PC-9 (cell line): ENCODE measurements at regions not wholly inside any gene's neighbourhood (a gene's known extent, or its start where the extent isn't known, plus 50 kb on each side); places are given as distances from the start of the nearest gene placed in this dataset.

Experiments
- BruUV-seq: library from RNA; stranded (reverse); fragments of 400-500 nt; replicated peaks from 2 replicates; lab custom pipeline; 2021; lab: Mats Ljungman, UMichigan
- CTCF ChIA-PET: fragments of 300-600 bp; sonication (Branson Sonifier 250); formaldehyde crosslinking; loops from one replicate; lab custom pipeline; 2022; ENCODE audit warnings: antibody characterized with exemption; lab: Charles Lee
- POLR2A ChIA-PET: fragments of 300-600 bp; sonication (Branson Sonifier 250); formaldehyde crosslinking; loops from one replicate; lab custom pipeline; 2022; ENCODE audit warnings: antibody characterized with exemption; ENCODE audit not compliant: unreplicated experiment; lab: Charles Lee
- DNase-seq, 2 experiments: peaks; one replicate each; pipeline versions ENCODE4 v3.0.0 to v3.0.0-alpha.2; 2015 to 2022; ENCODE audit warnings: mixed read lengths in 1 of 2
- H2AFZ ChIP-seq: fragments of 200-600 bp; sonication (generic); 2 replicates; pipeline ENCODE4 v1.8.1; 2017; ENCODE audit warnings: antibody characterized with exemption
- H3F3A ChIP-seq: fragments of 200-600 bp; sonication (generic); 2 replicates; pipeline ENCODE4 v1.8.1; 2017; ENCODE audit warnings: antibody characterized with exemption, mild to moderate bottlenecking, low read depth; ENCODE audit not compliant: insufficient read depth
- H3K27ac ChIP-seq: fragments of 200-600 bp; sonication (generic); 2 replicates; pipeline ENCODE4 v1.6.1; 2016; ENCODE audit warnings: mixed run types
- H3K27me3 ChIP-seq: fragments of 200-600 bp; sonication (generic); 2 replicates; pipeline ENCODE4 v1.6.1; 2016; ENCODE audit warnings: low read depth, mixed run types; ENCODE audit not compliant: insufficient read depth
- H3K36me3 ChIP-seq: fragments of 200-600 bp; sonication (generic); 2 replicates; pipeline ENCODE4 v1.6.1; 2016; ENCODE audit warnings: low read depth, mixed run types
- H3K4me1 ChIP-seq: fragments of 200-600 bp; sonication (generic); replicated peaks from 2 replicates; pipeline ENCODE4 v1.6.1; 2016; ENCODE audit warnings: mixed run types; ENCODE audit not compliant: insufficient read depth
- H3K4me2 ChIP-seq: fragments of 200-600 bp; sonication (generic); 2 replicates; pipeline ENCODE4 v1.6.1; 2017; ENCODE audit warnings: mixed run types
- H3K4me3 ChIP-seq: fragments of 200-600 bp; sonication (generic); 2 replicates; pipeline ENCODE4 v1.6.1; 2016; ENCODE audit warnings: mixed run types
- H3K79me2 ChIP-seq: fragments of 200-600 bp; sonication (generic); 2 replicates; pipeline ENCODE4 v1.6.1; 2017; ENCODE audit warnings: low read depth, mixed run types
- H3K9me2 ChIP-seq: fragments of 200-600 bp; sonication (generic); 2 replicates; pipeline ENCODE4 v1.8.1; 2017; ENCODE audit warnings: mild to moderate bottlenecking; ENCODE audit not compliant: insufficient read depth
- H3K9me3 ChIP-seq: fragments of 200-600 bp; sonication (generic); 2 replicates; pipeline ENCODE4 v1.8.1; 2016; ENCODE audit warnings: low read depth; ENCODE audit not compliant: insufficient read depth
- H4K20me1 ChIP-seq: fragments of 200-600 bp; sonication (generic); 2 replicates; pipeline ENCODE4 v1.8.1; 2017; ENCODE audit not compliant: insufficient read depth
- EZH2 ChIP-seq: fragments of 200-600 bp; sonication (generic); IDR thresholded peaks from 2 replicates; pipeline ENCODE4 v1.8.0; 2017; ENCODE audit warnings: antibody characterized with exemption, low read depth
- intact Hi-C: fragments of 100-400 bp; cut with micrococcal nuclease; formaldehyde crosslinking; loops from one replicate; pipeline ENCODE4 v1.10.0; 2022; ENCODE audit not compliant: unreplicated experiment
- TF ChIP-seq, protein P1 (sequence below): fragments of 200-600 bp; sonication (generic); conservative IDR thresholded peaks from 2 replicates; pipeline ENCODE4 v1.6.1; 2017; ENCODE audit warnings: mixed run types, antibody characterized with exemption, mild to moderate bottlenecking, moderate library complexity

DNA sequence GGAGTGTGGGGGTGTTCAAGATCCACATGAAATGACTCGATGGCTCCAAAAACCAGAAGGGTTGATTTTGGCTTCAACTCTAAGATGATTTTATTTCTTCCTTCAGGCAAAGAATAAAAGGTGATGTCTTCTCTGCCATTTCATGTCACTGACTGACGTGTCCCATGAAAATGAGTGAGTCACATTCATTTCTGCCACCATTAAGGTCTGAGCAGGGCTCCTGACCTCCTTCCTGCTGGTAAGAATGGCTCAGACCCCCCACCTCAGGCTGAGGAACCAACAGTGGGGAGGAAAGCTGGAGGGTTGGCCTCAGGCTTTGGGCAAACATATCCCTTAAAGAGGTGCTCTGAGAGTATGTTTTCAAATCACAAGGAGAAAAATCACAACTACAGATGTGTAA, 53.9 kb upstream of the ZNF354A start:
- ChIA-PET CTCF (no interaction called here), POLR2A (no interaction called here)
- Histone ChIP-seq H3K9me3 (no peaks in the 10 kb centered on the region), H3K4me2 (no peak overlapping the region), H3K36me3 (no peaks in the 10 kb centered on the region), H3K4me1 (peaks cover 23% of the 10 kb centered on the region), H3K27me3 (no peaks in the 10 kb centered on the region), H4K20me1 (no peaks in the 10 kb centered on the region), H3K27ac (no peak overlapping the region), H3F3A (peaks cover 18% of the 10 kb centered on the region), H3K79me2 (no peaks in the 10 kb centered on the region), H2AFZ (no peak overlapping the region), H3K4me3 (no peak overlapping the region), H3K9me2 (no peaks in the 10 kb centered on the region)
- no peak for DNase-seq
- intact Hi-C loops, result no loop called here
- TF ChIP-seq, protein P1, sequence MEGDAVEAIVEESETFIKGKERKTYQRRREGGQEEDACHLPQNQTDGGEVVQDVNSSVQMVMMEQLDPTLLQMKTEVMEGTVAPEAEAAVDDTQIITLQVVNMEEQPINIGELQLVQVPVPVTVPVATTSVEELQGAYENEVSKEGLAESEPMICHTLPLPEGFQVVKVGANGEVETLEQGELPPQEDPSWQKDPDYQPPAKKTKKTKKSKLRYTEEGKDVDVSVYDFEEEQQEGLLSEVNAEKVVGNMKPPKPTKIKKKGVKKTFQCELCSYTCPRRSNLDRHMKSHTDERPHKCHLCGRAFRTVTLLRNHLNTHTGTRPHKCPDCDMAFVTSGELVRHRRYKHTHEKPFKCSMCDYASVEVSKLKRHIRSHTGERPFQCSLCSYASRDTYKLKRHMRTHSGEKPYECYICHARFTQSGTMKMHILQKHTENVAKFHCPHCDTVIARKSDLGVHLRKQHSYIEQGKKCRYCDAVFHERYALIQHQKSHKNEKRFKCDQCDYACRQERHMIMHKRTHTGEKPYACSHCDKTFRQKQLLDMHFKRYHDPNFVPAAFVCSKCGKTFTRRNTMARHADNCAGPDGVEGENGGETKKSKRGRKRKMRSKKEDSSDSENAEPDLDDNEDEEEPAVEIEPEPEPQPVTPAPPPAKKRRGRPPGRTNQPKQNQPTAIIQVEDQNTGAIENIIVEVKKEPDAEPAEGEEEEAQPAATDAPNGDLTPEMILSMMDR, result no peak
- no peak for TF ChIP-seq EZH2
- BruUV-seq, result no TSS peak

DNA sequence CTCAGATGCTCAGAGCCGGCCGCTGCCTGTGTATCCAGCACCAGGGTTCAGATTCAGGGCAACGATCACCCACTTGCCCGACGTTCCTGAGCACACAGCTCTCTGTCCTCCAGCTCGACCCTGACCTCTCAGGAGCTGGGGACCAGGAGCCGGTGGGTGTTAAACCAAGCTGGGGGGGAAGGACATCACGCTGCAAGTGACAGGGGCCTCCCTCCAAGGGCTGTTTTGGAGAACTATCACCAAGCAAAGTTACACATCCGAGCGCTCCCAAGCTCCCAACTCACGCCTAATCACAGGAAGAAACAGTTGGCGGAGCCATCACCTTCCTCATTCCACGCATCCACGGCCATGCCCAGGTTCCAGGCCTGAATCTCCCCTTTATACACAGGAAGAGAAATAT, 51.5 kb upstream of the ZNF354A start:
- Histone ChIP-seq H2AFZ (no peak overlapping the region), H3K9me3 (no peaks in the 10 kb centered on the region), H3K27ac (no peak overlapping the region), H3K9me2 (no peaks in the 10 kb centered on the region), H3K27me3 (no peaks in the 10 kb centered on the region), H3K79me2 (no peaks in the 10 kb centered on the region), H3F3A (peaks cover 11% of the 10 kb centered on the region), H3K4me2 (no peak overlapping the region), H3K4me3 (no peak overlapping the region), H4K20me1 (no peaks in the 10 kb centered on the region), H3K36me3 (no peaks in the 10 kb centered on the region), H3K4me1 (peaks cover 10% of the 10 kb centered on the region)
- ChIA-PET POLR2A (no interaction called here), CTCF (no interaction called here)
- BruUV-seq, result no TSS peak
- TF ChIP-seq, protein P1, result no peak
- TF ChIP-seq EZH2, result no peak
- intact Hi-C loops, result no loop called here
- no peak for DNase-seq

DNA sequence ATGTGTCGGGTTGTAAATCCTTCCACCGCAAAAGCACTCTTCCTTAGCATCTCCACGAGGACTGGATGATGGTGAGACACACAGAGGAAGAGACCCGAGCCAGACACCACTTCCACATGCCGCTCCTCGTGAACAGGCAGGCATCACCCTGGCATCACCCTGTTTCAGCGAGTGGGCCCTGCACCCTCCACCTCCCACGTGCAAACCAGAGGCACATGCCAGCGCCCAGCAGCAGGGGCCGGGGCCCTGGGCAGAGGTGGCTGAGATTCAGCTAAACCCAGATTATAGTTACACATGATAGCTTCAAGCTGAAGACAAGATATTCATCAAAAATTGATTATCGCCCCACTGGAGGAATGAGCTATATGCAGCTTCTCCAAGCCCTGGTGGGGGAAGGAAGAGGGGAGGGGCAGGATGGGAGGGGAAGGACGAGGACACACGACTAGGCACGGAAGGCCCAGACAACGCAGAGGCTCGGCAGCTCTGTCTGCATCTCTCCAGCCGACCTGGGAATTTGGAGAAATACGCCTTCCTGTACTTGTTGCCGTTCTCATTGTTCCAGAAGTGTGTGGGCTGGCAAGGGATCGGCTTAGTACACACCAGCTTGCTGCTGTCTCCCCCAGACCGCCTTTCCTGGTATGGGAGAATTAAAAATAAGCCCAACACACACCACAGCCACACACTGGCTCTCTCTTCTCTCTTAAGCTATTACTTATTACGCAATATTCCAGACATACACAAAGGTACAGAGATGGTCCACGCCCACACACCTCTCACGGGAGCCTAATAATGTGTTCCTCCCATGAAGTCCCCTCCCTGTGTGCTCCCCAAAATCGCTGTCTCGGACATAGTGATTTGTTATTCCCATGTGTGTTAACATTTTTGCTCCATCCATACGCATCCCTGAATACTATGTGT, 50.4 kb upstream of the ZNF354A start:
- no TSS peak for BruUV-seq
- Histone ChIP-seq H3K27ac (no peak overlapping the region), H3F3A (no peaks in the 10 kb centered on the region; the same call in 1 of the 2 replicates), H4K20me1 (no peaks in the 10 kb centered on the region), H3K4me2 (no peak overlapping the region), H3K9me2 (no peaks in the 10 kb centered on the region), H3K36me3 (no peaks in the 10 kb centered on the region), H3K79me2 (no peaks in the 10 kb centered on the region), H2AFZ (no peak overlapping the region), H3K4me1 (no peaks in the 10 kb centered on the region), H3K9me3 (no peaks in the 10 kb centered on the region), H3K27me3 (no peaks in the 10 kb centered on the region), H3K4me3 (no peak overlapping the region)
- ChIA-PET POLR2A (no interaction called here), CTCF (interaction anchor here (0.6 kb wide), 1 partner anchor 9 kb away, joined by 4 read pairs; no protein-coding TSS in a partner anchor)
- intact Hi-C loops, result no loop called here
- no peak for DNase-seq
- TF ChIP-seq EZH2, result no peak
- TF ChIP-seq, protein P1, result no peak
